Neuronal stem cell (in vitro differentiated cells): ENCODE measurements at regions not wholly inside any gene's neighbourhood (a gene's known extent, or its start where the extent isn't known, plus 50 kb on each side); places are given as distances from the start of the nearest gene placed in this dataset.

ENCODE experiments used
- DNase-seq: peaks from one replicate; pipeline ENCODE4 v3.0.0-alpha.2; 2013; ENCODE audit warnings: low spot score
- H2AFZ ChIP-seq: one replicate; pipeline ENCODE4 v1.6.1; 2013; ENCODE audit warnings: mild to moderate bottlenecking, low read length, inconsistent platforms
- H2AK5ac ChIP-seq: 2 replicates; pipeline ENCODE4 v1.6.1; 2013; ENCODE audit warnings: low read depth, mild to moderate bottlenecking, inconsistent platforms, low read length, moderate library complexity, mixed read lengths
- H2BK120ac ChIP-seq: 2 replicates; pipeline ENCODE4 v1.6.1; 2013; ENCODE audit warnings: low read depth, mild to moderate bottlenecking, inconsistent platforms, low read length, moderate library complexity, mixed read lengths
- H2BK12ac ChIP-seq: one replicate; pipeline ENCODE4 v1.6.1; 2013; ENCODE audit warnings: low read length, inconsistent platforms
- H2BK15ac ChIP-seq: 2 replicates; pipeline ENCODE4 v1.6.1; 2013; ENCODE audit warnings: mild to moderate bottlenecking, low read length, inconsistent platforms, mixed read lengths
- H2BK5ac ChIP-seq: one replicate; pipeline ENCODE4 v1.6.1; 2013; ENCODE audit warnings: inconsistent platforms, mild to moderate bottlenecking, low read length, moderate library complexity
- H3K14ac ChIP-seq: one replicate; pipeline ENCODE4 v1.6.1; 2013; ENCODE audit warnings: low read length, inconsistent platforms
- H3K18ac ChIP-seq: 2 replicates; pipeline ENCODE4 v1.6.1; 2013; ENCODE audit warnings: low read length, inconsistent platforms
- H3K23ac ChIP-seq: 2 replicates; pipeline ENCODE4 v1.6.1; 2013; ENCODE audit warnings: low read depth, mild to moderate bottlenecking, mixed read lengths, low read length, inconsistent platforms; ENCODE audit not compliant: poor library complexity
- H3K27ac ChIP-seq: replicated peaks from 3 replicates; pipeline ENCODE4 v1.5.1; 2013; ENCODE audit warnings: low read length, inconsistent platforms
- H3K27me3 ChIP-seq, 3 experiments: 2 replicates each; pipeline ENCODE4 v1.6.1; 2013; ENCODE audit warnings: low read length in 3 of 3, mild to moderate bottlenecking in 2 of 3, inconsistent platforms in 1 of 3, low read depth in 1 of 3, mixed read lengths in 1 of 3, moderate library complexity in 1 of 3; ENCODE audit not compliant: control insufficient read depth in 3 of 3, insufficient read depth in 3 of 3
- H3K36me3 ChIP-seq, 2 donors: replicated peaks in 1 of 2; 2 replicates each; pipeline ENCODE4 v1.6.1; 2013; ENCODE audit warnings: low read length in 2 of 2; ENCODE audit not compliant: control insufficient read depth in 2 of 2, insufficient read depth in 2 of 2
- H3K4ac ChIP-seq: 2 replicates; pipeline ENCODE4 v1.6.1; 2013; ENCODE audit warnings: inconsistent platforms, mild to moderate bottlenecking, low read length, moderate library complexity
- H3K4me1 ChIP-seq, 2 donors: 1 replicate in 1 of 2; 2 replicates in 1 of 2; pipeline ENCODE4 v1.6.1; 2013; ENCODE audit warnings: low read length in 2 of 2, low read depth in 1 of 2; ENCODE audit not compliant: control insufficient read depth in 2 of 2, insufficient read depth in 1 of 2
- H3K4me2 ChIP-seq: one replicate; pipeline ENCODE4 v1.6.1; 2013; ENCODE audit warnings: mild to moderate bottlenecking, low read length, inconsistent platforms; ENCODE audit not compliant: insufficient read depth, poor library complexity, severe bottlenecking
- H3K4me3 ChIP-seq, 2 donors: 2 replicates each; pipeline ENCODE4 v1.5.1; 2013; ENCODE audit warnings: low read length in 2 of 2, mild to moderate bottlenecking in 2 of 2, inconsistent platforms in 1 of 2, moderate library complexity in 1 of 2
- H3K79me1 ChIP-seq: one replicate; pipeline ENCODE4 v1.6.1; 2013; ENCODE audit warnings: low read depth, mild to moderate bottlenecking, inconsistent platforms, low read length, moderate library complexity
- H3K9ac ChIP-seq: one replicate; pipeline ENCODE4 v1.6.1; 2013; ENCODE audit warnings: mild to moderate bottlenecking, low read depth, low read length, inconsistent platforms; ENCODE audit not compliant: poor library complexity
- H3K9me3 ChIP-seq, 2 donors: replicated peaks in 1 of 2; 2 replicates each; pipeline versions ENCODE3 to v1.6.1; 2013; ENCODE audit warnings: low read length in 2 of 2, mild to moderate bottlenecking in 2 of 2, inconsistent platforms in 1 of 2, low read depth in 1 of 2, mixed read lengths in 1 of 2, moderate library complexity in 1 of 2; ENCODE audit not compliant: control insufficient read depth in 2 of 2, insufficient read depth in 1 of 2
- H4K8ac ChIP-seq: one replicate; pipeline ENCODE4 v1.6.1; 2013; ENCODE audit warnings: low read depth, mild to moderate bottlenecking, inconsistent platforms, low read length, moderate library complexity
- H4K91ac ChIP-seq: one replicate; pipeline ENCODE4 v1.6.1; 2013; ENCODE audit warnings: low read length, low read depth, mild to moderate bottlenecking, inconsistent platforms; ENCODE audit not compliant: poor library complexity
- WGBS, 2 donors: extraction: QIAGEN DNeasy Blood & Tissue Kit; methylation state at CpG; one replicate each; pipeline ENCODE4 v1.1.7; 2013; ENCODE audit warnings: missing lambda C conversion rate in 2 of 2, mixed read lengths in 1 of 2; ENCODE audit not compliant: insufficient read length in 2 of 2, insufficient replicate concordance in 1 of 2; ENCODE audit errors: extremely low coverage in 2 of 2; 5-methylcytosine and 5-hydroxymethylcytosine counted together

DNA sequence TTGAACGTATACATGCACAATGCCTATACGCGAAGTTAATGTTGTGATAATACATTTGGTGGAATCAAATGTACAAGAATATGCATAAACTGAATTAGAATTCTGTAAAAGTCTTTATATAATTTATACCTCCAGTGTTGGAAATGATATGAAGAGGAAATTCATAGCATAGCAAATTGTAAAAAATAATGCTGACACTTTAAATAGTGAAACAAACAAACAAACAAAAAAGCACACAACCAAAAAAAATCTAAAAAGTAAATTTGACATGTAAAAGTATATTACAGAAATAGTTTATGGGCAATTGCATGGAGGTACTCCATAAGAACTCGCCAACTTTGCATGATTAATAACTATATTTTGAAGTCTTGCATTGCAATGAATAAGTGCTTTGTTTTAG lies 780.9 kb downstream of the TBC1D32 start:
- Histone ChIP-seq H4K8ac (no peak overlapping the region), H3K14ac (no peak overlapping the region), H3K9ac (no peak overlapping the region), H2BK15ac (no peak overlapping the region), H3K36me3 (no peaks in the 10 kb centered on the region), H2AFZ (no peak overlapping the region), H2AK5ac (no peak overlapping the region), H2BK120ac (no peak overlapping the region), H3K4me2 (no peak overlapping the region), H3K27ac (no peak overlapping the region), H4K91ac (no peak overlapping the region), H3K23ac (no peak overlapping the region), H3K9me3 (peaks cover 0 to 1% of the 10 kb centered on the region in 2 donors), H3K4ac (no peak overlapping the region), H3K4me1 (no peaks in the 10 kb centered on the region), H3K18ac (no peak overlapping the region), H2BK12ac (no peak overlapping the region), H3K4me3 (no peak overlapping the region), H2BK5ac (no peak overlapping the region), H3K27me3 (no peaks in the 10 kb centered on the region), H3K79me1 (no peaks in the 10 kb centered on the region)
- WGBS, 2 donors = no CpG with 5 or more reads among the region's 4 CpGs
- DNase-seq = no peak

DNA sequence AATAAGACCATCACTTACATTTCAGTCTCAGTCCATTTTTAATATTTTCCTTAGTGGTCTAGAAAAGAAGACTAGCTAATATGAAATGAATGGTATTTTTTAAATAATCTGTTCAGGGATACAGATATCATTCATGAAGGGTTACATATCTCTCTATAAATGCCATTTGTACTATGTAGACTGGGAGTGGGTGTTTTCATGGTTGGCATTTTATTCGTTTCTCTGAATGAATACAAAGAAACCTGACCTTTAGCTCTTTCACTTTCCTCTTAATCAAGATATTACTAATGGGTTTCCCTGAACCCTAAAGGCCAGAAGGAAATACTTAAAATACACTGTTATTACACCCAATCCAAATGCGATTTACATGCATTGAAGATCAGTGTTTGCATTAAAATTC lies 788.9 kb downstream of the TBC1D32 start:
- H2BK5ac ChIP-seq = no peak overlapping the region
- no peak overlapping the region for H2BK15ac ChIP-seq
- H3K4me1 ChIP-seq = no peaks in the 10 kb centered on the region
- no peak overlapping the region for H3K4me2 ChIP-seq
- no peak overlapping the region for H2BK120ac ChIP-seq
- no peak overlapping the region for H3K23ac ChIP-seq
- H3K18ac ChIP-seq = no peak overlapping the region
- no peak overlapping the region for H2AK5ac ChIP-seq
- no peak overlapping the region for H3K14ac ChIP-seq
- no peak for DNase-seq
- H3K9ac ChIP-seq = no peak overlapping the region
- H3K4me3 ChIP-seq = no peak overlapping the region
- H3K9me3 ChIP-seq = no peaks in the 10 kb centered on the region
- H3K36me3 ChIP-seq = no peaks in the 10 kb centered on the region
- no peak overlapping the region for H3K4ac ChIP-seq
- WGBS, 2 donors = no CpG with 5 or more reads among the region's 2 CpGs
- H4K8ac ChIP-seq = no peak overlapping the region
- no peak overlapping the region for H3K27ac ChIP-seq
- H2BK12ac ChIP-seq = no peak overlapping the region
- no peaks in the 10 kb centered on the region for H3K27me3 ChIP-seq
- no peak overlapping the region for H2AFZ ChIP-seq
- no peaks in the 10 kb centered on the region for H3K79me1 ChIP-seq
- no peak overlapping the region for H4K91ac ChIP-seq

DNA sequence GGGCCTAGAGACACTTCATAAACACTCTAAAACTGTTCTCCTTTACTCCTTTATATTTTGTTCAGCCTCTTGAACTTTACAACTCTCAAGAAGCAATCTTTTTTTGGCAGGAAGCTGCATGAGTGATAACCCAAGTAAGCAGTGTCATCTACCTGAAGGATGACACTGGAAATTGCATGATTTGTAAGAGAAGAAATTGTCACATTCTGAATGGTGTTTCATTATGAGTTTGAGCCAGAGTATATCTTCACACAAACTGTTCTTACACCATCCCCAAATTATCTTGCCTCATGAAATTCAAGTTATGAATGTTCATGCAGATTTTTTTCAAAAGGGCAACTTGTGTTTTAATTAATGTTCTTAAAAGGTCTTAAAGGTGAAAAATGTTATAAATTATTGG lies 799.3 kb downstream of the TBC1D32 start:
- Histone ChIP-seq H2BK5ac (no peak overlapping the region), H2BK15ac (no peak overlapping the region), H3K27ac (no peak overlapping the region), H2BK120ac (no peak overlapping the region), H2BK12ac (no peak overlapping the region), H2AK5ac (no peak overlapping the region), H3K18ac (no peak overlapping the region), H3K23ac (no peak overlapping the region), H4K8ac (no peak overlapping the region), H3K9me3 (no peaks in the 10 kb centered on the region), H3K4me1 (no peaks in the 10 kb centered on the region), H3K4me2 (no peak overlapping the region), H3K79me1 (no peaks in the 10 kb centered on the region), H3K36me3 (no peaks in the 10 kb centered on the region), H3K27me3 (no peaks in the 10 kb centered on the region), H3K4ac (no peak overlapping the region), H2AFZ (no peak overlapping the region), H3K4me3 (no peak overlapping the region), H3K14ac (no peak overlapping the region), H4K91ac (no peak overlapping the region), H3K9ac (no peak overlapping the region)
- no peak for DNase-seq

DNA sequence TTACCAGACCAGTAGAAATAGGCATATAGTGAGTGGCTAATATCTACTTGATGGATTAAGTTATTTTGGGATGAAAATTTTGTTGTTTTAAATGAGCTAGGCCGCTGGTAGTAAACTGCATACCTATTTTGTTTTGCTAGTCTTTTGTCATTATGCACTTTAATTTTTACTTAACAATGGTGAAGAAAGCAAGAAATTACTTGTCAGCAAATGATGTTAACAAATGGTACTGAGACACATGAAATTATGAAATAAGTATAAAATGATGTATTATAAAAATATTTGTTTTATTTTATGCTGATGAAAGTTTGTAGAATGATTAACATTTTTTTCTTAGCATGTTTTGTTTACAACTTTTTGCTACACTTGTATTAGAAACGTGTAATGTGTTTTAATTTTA lies 807.7 kb downstream of the TBC1D32 start:
- no peak overlapping the region for H4K8ac ChIP-seq
- no peak overlapping the region for H3K23ac ChIP-seq
- H2AFZ ChIP-seq = no peak overlapping the region
- H3K14ac ChIP-seq = no peak overlapping the region
- H3K27ac ChIP-seq = no peak overlapping the region
- no peaks in the 10 kb centered on the region for H3K79me1 ChIP-seq
- no peak overlapping the region for H4K91ac ChIP-seq
- H3K36me3 ChIP-seq = no peaks in the 10 kb centered on the region
- H3K4me1 ChIP-seq = no peaks in the 10 kb centered on the region
- H3K4me3 ChIP-seq = no peak overlapping the region
- no peaks in the 10 kb centered on the region for H3K9me3 ChIP-seq
- WGBS, 2 donors = no CpG with 5 or more reads among the region's 2 CpGs
- H3K9ac ChIP-seq = no peak overlapping the region
- H2BK120ac ChIP-seq = no peak overlapping the region
- no peak overlapping the region for H3K4me2 ChIP-seq
- no peak overlapping the region for H2AK5ac ChIP-seq
- H2BK12ac ChIP-seq = no peak overlapping the region
- H3K18ac ChIP-seq = no peak overlapping the region
- no peak overlapping the region for H3K4ac ChIP-seq
- H3K27me3 ChIP-seq = no peaks in the 10 kb centered on the region
- DNase-seq = no peak
- H2BK15ac ChIP-seq = no peak overlapping the region
- no peak overlapping the region for H2BK5ac ChIP-seq
